Endometrial microvascular endothelial cells (primary cell): ENCODE measurements at regions not wholly inside any gene's neighbourhood (a gene's known extent, or its start where the extent isn't known, plus 50 kb on each side); places are given as distances from the start of the nearest gene placed in this dataset.
"Not testable (repeated sequence)": the region's sequence is repeated elsewhere in the genome, so short reads cannot be mapped to it uniquely, and the experiment has no call there.

Experiments used
- in situ Hi-C: cut with HindIII; loops from 2 replicates; pipeline ENCODE4 v1.10.0; 2017; ENCODE audit warnings: low sequenced_read_pairs, low pct_unique_long_range_greater_than_20kb; ENCODE audit errors: inconsistent ontology term

GRCh38 chr18:56299740-56300139 is 338.7 kb downstream of the TXNL1 start:
- in situ Hi-C loops = no loop called here

GRCh38 chr18:56298935-56299334 is 339.5 kb downstream of the TXNL1 start:
- in situ Hi-C loops = no loop called here

GRCh38 chr18:56296381-56296780 is 342.0 kb downstream of the TXNL1 start:
- in situ Hi-C loops = no loop called here

- in situ Hi-C loops = no loop called here
These were observed 343.8 kb downstream of the TXNL1 start for GRCh38 chr18:56294484-56295183.

- in situ Hi-C loops = no loop called here
These were observed 347.1 kb downstream of the TXNL1 start for GRCh38 chr18:56291294-56291693.

GRCh38 chr18:56289381-56289780 is 349.0 kb downstream of the TXNL1 start:
- in situ Hi-C loops = no loop called here

- in situ Hi-C loops = no loop called here
These were observed 351.5 kb downstream of the TXNL1 start for GRCh38 chr18:56286775-56287325.

- in situ Hi-C loops = no loop called here
These were observed 352.9 kb downstream of the TXNL1 start for GRCh38 chr18:56285387-56286065.

GRCh38 chr18:56284319-56284718 is 354.1 kb downstream of the TXNL1 start:
- in situ Hi-C loops = no loop called here

- in situ Hi-C loops = no loop called here
These were observed 355.1 kb downstream of the TXNL1 start for GRCh38 chr18:56283316-56283715.

GRCh38 chr18:56282234-56283104 is 355.9 kb downstream of the TXNL1 start:
- in situ Hi-C loops = no loop called here

GRCh38 chr18:56279816-56280215 is 358.6 kb downstream of the TXNL1 start:
- in situ Hi-C loops = not testable (repeated sequence)

GRCh38 chr18:56278421-56279003 is 359.9 kb downstream of the TXNL1 start:
- in situ Hi-C loops = no loop called here

- in situ Hi-C loops = no loop called here
These were observed 361.9 kb downstream of the TXNL1 start for GRCh38 chr18:56276466-56276865.

GRCh38 chr18:56273541-56274219 is 364.7 kb downstream of the TXNL1 start:
- in situ Hi-C loops = no loop called here

GRCh38 chr18:56270671-56271250 is 367.6 kb downstream of the TXNL1 start:
- in situ Hi-C loops = no loop called here

GRCh38 chr18:56269958-56270357 is 368.4 kb downstream of the TXNL1 start:
- in situ Hi-C loops = no loop called here

GRCh38 chr18:56268952-56269351 is 369.4 kb downstream of the TXNL1 start:
- in situ Hi-C loops = no loop called here
